GM21576 (cell line): ENCODE measurements at regions not wholly inside any gene's neighbourhood (a gene's known extent, or its start where the extent isn't known, plus 50 kb on each side); places are given as distances from the start of the nearest gene placed in this dataset.
A peak's percentile ranks its signal among the peaks of the same experiment; 100 is the strongest.

Experiments
- ATAC-seq: cut with Tn5 transposase; IDR thresholded peaks from one replicate; pipeline ENCODE4 v1.9.1; 2021; ENCODE audit warnings: mild to moderate bottlenecking, moderate library complexity; ENCODE audit not compliant: unreplicated experiment

DNA sequence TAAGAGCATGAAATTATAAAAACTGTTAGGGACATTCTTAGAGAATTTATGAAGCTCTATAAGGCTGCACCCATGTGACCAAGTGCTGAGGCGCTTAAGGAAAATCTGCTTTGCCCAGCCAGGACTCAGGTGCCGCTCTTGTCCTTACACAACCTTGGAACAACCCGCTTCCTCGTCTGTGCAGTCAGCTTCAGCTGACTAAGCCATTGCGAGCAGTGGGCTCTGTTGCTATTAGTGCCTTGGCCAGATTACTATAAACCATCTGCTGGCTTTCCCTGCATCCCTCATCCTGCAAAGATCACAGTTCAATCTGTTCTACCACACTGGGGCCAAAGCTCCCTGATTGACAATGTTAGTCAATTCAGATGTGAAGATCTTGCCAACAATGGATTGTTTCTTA lies 89.1 kb upstream of the E2F3 start:
- ATAC-seq: no peak

- no peak for ATAC-seq
Observed at GRCh38 chr6:20313051-20313450, 88.6 kb upstream of the E2F3 start.

GRCh38 chr6:20313960-20314530 lies 87.6 kb upstream of the E2F3 start:
- ATAC-seq: no peak

- no peak for ATAC-seq
Observed at GRCh38 chr6:20314866-20315845, 86.5 kb upstream of the E2F3 start.

GRCh38 chr6:20317430-20317829 lies 84.2 kb upstream of the E2F3 start:
- ATAC-seq: no peak

DNA sequence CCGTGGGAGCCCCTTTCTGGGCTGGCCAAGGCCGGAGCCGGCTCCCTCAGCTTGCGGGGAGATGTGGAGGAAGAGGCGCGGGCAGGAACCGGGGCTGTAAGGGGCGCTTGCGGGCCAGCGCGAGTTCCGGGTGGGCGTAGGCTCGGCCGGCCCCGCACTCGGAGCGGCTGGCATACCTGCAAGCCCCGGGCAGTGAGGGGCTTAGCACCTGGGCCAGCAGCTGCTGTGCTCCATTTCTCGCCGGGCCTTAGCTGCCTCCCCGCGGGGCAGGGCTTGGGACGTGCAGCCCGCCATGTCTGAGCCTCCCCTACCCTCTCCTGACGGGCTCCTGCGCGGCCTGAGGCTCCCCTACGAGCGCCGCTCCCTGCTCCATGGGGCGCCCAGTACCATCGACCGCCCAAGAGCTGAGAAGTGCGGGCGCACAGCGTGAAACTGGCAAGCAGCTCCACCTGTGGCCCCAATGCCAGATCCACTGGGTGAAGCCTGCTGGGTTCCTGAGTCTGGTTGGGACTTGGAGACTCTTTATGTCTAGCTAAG lies 82.8 kb upstream of the E2F3 start:
- no peak for ATAC-seq

- peak; percentile 98 for ATAC-seq
Observed at GRCh38 chr6:20319520-20320357, 81.9 kb upstream of the E2F3 start.

GRCh38 chr6:20325641-20326421 lies 75.8 kb upstream of the E2F3 start:
- no peak for ATAC-seq

- ATAC-seq: no peak
Observed at GRCh38 chr6:20326422-20326728, 75.3 kb upstream of the E2F3 start.

DNA sequence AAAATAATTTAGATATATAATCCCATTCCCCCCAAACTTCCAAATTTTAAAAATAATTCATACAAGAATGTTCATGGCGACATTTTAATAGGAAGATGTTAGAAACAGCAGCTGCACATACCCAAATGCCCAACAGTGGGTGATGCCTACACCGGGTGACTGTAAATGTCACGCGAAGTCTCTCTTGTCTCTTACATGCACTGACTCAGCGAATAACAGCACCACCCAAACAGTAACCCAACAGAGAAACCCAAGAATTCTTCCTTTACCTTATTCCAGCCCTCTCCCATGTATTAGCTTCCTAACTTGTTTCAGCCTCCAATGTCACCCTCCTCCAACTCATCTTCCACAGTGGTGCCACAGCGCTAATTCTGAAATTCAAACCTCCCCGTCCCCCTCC lies 74.5 kb upstream of the E2F3 start:
- ATAC-seq: no peak

DNA sequence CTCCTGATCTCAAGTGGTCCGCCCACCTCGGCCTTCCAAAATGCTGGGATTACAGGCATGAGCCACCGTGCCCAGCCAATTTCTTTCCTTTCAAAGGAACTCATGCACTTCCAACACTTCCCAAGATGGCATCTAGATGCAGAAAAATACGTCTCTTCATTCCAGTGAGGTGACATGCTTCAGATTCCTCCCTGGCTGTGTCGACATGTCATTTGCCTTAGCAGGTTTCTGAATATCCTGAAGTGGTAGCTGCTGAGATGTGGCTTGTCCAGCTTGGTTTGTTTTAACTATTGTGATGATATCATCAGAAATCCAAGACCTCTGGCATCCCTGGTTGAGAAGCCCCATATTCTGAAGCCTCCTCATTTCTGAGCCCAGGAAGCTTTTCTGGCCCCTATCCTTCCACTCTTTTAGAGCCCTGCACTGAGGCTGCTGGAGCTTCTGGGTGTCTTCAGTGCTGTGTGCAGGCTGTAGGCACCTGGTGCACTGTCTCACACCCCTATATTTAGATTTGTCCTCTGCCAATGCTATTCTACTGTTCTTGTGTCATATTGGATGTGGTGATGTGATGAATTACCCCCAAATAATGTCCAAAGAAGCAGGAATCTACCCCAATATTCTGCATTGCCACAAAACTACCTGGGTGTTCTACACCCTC lies 73.3 kb upstream of the E2F3 start:
- ATAC-seq: no peak

DNA sequence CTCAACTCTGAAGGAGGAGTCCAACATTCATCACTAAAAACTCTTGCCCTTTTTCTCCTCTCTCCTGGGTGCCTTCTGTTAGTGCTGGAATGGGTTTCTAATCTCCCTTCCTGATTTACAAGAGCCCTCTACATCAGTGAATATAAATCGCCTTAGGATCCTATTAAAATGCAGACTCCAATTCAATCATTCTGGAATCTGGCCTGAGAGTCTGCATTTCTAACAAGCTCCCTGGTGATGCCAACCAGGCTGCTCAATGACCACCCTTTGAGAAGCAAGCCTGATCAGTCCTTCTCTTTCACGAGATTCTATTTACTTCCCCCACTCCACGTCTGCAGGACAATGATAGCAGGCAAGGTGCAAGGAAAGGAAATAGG lies 72.8 kb upstream of the E2F3 start:
- ATAC-seq: no peak

- no peak for ATAC-seq
Observed at GRCh38 chr6:20331042-20331441, 70.6 kb upstream of the E2F3 start.

GRCh38 chr6:20331625-20332024 lies 70.1 kb upstream of the E2F3 start:
- no peak for ATAC-seq

GRCh38 chr6:20332441-20333006 lies 69.2 kb upstream of the E2F3 start:
- ATAC-seq: no peak

DNA sequence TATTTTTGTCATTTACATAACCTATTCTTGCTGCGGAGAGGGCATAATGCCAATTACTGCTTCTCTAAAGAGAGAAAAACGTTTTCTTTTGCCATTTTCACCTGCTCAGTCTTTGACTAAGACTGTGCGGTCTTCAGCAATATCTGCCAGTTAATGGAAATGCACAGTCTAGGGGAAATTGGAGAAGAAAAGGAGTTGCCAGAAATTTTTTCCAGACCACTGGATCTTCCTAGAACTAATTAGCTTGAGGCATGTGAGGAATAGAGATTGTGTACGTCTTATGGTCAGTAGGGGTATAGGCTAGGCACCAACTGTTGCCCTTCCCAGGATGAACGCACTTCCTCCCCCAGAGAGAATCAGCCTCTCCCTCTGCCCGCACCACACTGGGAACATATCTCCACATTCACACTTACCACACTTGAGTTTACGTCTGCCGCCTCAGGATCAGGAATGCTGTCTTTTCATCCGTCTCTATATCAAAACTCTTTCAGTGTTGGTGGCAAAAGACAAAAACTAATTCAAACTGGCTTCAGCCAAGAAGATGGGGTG lies 67.9 kb upstream of the E2F3 start:
- ATAC-seq: no peak

GRCh38 chr6:20334334-20334733 lies 67.3 kb upstream of the E2F3 start:
- no peak for ATAC-seq

DNA sequence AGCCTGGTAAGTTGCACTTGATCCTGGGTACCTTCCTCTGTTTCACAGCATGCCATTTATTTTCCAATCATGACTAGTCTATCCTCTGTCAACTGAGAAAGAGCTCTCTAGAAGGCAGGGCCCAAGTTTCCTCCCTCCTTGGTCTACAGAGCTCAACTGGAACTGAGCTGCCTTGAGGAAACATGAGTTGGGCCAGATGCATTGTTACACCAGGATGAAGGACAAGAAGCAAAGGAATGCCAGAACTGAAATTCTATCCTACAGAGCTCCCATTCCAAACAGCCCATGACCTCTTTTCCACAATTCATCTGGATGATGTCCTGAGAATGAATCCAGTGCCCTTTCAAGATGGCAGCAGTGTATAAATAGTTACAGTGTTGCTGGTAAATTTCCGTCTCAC lies 66.7 kb upstream of the E2F3 start:
- ATAC-seq: no peak

GRCh38 chr6:20335872-20336271 lies 65.8 kb upstream of the E2F3 start:
- no peak for ATAC-seq

DNA sequence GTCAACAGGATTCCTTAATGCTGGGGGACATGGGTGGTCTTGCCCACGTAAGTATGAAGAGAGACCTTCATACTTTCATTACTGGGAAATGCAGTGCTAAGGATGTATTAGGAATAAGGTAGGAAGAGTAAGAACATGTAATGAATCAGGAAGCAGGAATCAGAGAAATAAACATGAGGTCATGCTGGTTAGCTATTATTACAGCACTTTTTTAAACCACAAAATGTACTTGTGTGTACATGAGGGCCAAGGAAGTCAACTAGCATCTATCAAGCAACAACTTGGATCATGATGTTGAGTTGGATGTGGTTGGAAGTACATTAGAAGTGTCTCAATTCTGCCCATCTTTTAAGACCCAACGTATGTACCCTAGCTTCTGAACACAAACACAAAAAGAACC lies 63.5 kb upstream of the E2F3 start:
- ATAC-seq: no peak
